H1 (cell line): ENCODE measurements at regions not wholly inside any gene's neighbourhood (a gene's known extent, or its start where the extent isn't known, plus 50 kb on each side); places are given as distances from the start of the nearest gene placed in this dataset.

Source experiments
- BRCA1 ChIP-seq: IDR thresholded peaks from 2 replicates; pipeline ENCODE4 v1.6.1; 2012; ENCODE audit warnings: low read depth, low read length, improper control_type of control experiment
- CEBPB ChIP-seq: IDR thresholded peaks from 2 replicates; pipeline ENCODE4 v1.6.1; 2012; ENCODE audit warnings: low read depth, low read length
- CHD2 ChIP-seq: IDR thresholded peaks from 2 replicates; pipeline ENCODE4 v1.6.1; 2012; ENCODE audit warnings: low read length, improper control_type of control experiment
- CREB1 ChIP-seq: IDR thresholded peaks from 2 replicates; pipeline ENCODE4 v1.6.1; 2012; ENCODE audit warnings: inconsistent platforms
- EP300 ChIP-seq, 2 experiments: IDR thresholded peaks; 1 replicate in 1 of 2; 2 replicates in 1 of 2; pipeline ENCODE4 v1.6.1; 2011 to 2012; ENCODE audit warnings: low read depth in 2 of 2, low read length in 2 of 2, mild to moderate bottlenecking in 2 of 2, borderline replicate concordance in 1 of 2, inconsistent platforms in 1 of 2, moderate library complexity in 1 of 2
- MAFK ChIP-seq: IDR thresholded peaks from 2 replicates; pipeline ENCODE4 v1.6.1; 2012; ENCODE audit warnings: low read depth, mild to moderate bottlenecking, improper control_type of control experiment, low read length
- RAD21 ChIP-seq, 2 experiments: IDR thresholded peaks in 1 of 2; conservative IDR thresholded peaks in 1 of 2; 2 replicates each; pipeline ENCODE4 v1.6.1; 2011; ENCODE audit warnings: low read depth in 2 of 2, low read length in 2 of 2, improper control_type of control experiment in 1 of 2, inconsistent platforms in 1 of 2, mild to moderate bottlenecking in 1 of 2, moderate library complexity in 1 of 2
- SUZ12 ChIP-seq: fragments of 200-600 bp; sonication (generic); IDR thresholded peaks from 2 replicates; pipeline ENCODE4 v1.6.1; 2012; ENCODE audit warnings: mild to moderate bottlenecking, inconsistent platforms, low read length, moderate library complexity, mixed read lengths
- TF ChIP-seq, protein P1 (sequence below): IDR thresholded peaks from 2 replicates; pipeline ENCODE4 v1.6.1; 2012; ENCODE audit warnings: inconsistent platforms
- TF ChIP-seq, protein P2 (sequence below), 3 experiments: IDR thresholded peaks; 1 replicate in 2 of 3; 2 replicates in 1 of 3; pipeline versions ENCODE4 v1.5.1 to v1.6.1; 2011; ENCODE audit warnings: low read length in 3 of 3, mild to moderate bottlenecking in 3 of 3, inconsistent platforms in 2 of 3, low read depth in 1 of 3, moderate library complexity in 1 of 3; ENCODE audit not compliant: insufficient read depth in 1 of 3; ENCODE audit errors: control extremely low read depth in 1 of 3
- TF ChIP-seq, protein P3 (sequence below): IDR thresholded peaks from 2 replicates; pipeline ENCODE4 v1.6.1; 2012; ENCODE audit warnings: inconsistent platforms

DNA sequence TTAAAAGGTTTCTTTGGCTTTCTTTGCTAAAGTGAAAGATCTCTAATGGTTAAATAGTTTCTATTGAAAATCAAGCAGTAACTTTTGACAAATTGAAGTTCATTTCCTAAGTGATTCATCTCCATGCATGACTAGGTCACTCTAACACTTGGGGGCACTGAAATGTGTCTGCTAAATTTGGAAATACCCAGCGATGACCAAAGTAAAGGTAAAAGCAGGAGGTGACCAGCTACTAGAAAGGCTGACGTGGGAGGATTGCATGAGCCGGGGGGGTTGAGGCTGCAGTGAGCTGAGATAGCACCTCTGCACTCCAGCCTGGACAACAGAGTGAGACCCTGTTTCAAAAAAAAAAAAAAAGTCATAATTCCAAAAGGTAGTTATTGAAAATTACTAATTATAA is 111.8 kb upstream of the GPR141 start:
- TF ChIP-seq, protein P1, sequence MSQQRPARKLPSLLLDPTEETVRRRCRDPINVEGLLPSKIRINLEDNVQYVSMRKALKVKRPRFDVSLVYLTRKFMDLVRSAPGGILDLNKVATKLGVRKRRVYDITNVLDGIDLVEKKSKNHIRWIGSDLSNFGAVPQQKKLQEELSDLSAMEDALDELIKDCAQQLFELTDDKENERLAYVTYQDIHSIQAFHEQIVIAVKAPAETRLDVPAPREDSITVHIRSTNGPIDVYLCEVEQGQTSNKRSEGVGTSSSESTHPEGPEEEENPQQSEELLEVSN = no peak
- no peak for TF ChIP-seq BRCA1
- TF ChIP-seq CEBPB = no peak
- TF ChIP-seq CHD2 = no peak
- TF ChIP-seq, protein P2, sequence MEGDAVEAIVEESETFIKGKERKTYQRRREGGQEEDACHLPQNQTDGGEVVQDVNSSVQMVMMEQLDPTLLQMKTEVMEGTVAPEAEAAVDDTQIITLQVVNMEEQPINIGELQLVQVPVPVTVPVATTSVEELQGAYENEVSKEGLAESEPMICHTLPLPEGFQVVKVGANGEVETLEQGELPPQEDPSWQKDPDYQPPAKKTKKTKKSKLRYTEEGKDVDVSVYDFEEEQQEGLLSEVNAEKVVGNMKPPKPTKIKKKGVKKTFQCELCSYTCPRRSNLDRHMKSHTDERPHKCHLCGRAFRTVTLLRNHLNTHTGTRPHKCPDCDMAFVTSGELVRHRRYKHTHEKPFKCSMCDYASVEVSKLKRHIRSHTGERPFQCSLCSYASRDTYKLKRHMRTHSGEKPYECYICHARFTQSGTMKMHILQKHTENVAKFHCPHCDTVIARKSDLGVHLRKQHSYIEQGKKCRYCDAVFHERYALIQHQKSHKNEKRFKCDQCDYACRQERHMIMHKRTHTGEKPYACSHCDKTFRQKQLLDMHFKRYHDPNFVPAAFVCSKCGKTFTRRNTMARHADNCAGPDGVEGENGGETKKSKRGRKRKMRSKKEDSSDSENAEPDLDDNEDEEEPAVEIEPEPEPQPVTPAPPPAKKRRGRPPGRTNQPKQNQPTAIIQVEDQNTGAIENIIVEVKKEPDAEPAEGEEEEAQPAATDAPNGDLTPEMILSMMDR (IDR thresholded peaks at IDR 0.05; ENCODE audit: control extremely low read depth in 1 of 3, insufficient read depth in 1 of 3, low read depth in 1 of 3, low read length in 3 of 3) = no peak
- no peak for TF ChIP-seq EP300 (IDR thresholded peaks at IDR 0.05; ENCODE audit: borderline replicate concordance in 1 of 2, low read depth in 2 of 2, low read length in 2 of 2)
- TF ChIP-seq MAFK = no peak
- TF ChIP-seq CREB1 = no peak
- TF ChIP-seq, protein P3, sequence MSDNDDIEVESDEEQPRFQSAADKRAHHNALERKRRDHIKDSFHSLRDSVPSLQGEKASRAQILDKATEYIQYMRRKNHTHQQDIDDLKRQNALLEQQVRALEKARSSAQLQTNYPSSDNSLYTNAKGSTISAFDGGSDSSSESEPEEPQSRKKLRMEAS = no peak
- TF ChIP-seq RAD21 (IDR thresholded peaks at IDR 0.05 in 1 of 2, conservative IDR thresholded peaks at IDR 0.05 in 1 of 2; ENCODE audit: low read depth in 2 of 2, low read length in 2 of 2) = no peak
- TF ChIP-seq SUZ12 = no peak
